Upper lobe of left lung (tissue), 4 donors: ENCODE measurements at regions not wholly inside any gene's neighbourhood (a gene's known extent, or its start where the extent isn't known, plus 50 kb on each side); places are given as distances from the start of the nearest gene placed in this dataset.
"Not testable (repeated sequence)": the region's sequence is repeated elsewhere in the genome, so short reads cannot be mapped to it uniquely, and the experiment has no call there.

Source experiments
- CTCF ChIP-seq, 6 experiments: fragments of 450-650 bp in 4 of 6; fragments of 200-600 bp in 2 of 6; sonication (generic) in 2 of 6; IDR thresholded peaks; one replicate each; pipeline ENCODE4 v1.5.1; 2016 to 2019; ENCODE audit warnings: antibody characterized with exemption in 6 of 6
- EP300 ChIP-seq, 4 donors: sonication (generic); formaldehyde crosslinking; IDR thresholded peaks; one replicate each; pipeline ENCODE4 v1.5.1; 2017; ENCODE audit warnings: antibody characterized with exemption in 4 of 4, control low read depth in 2 of 4
- POLR2A ChIP-seq, 4 donors: fragments of 450-650 bp; IDR thresholded peaks; one replicate each; pipeline ENCODE4 v1.5.1; 2016 to 2017; ENCODE audit warnings: antibody characterized with exemption in 4 of 4, mild to moderate bottlenecking in 2 of 4

GRCh38 chr6:19939321-19939720, 102.2 kb downstream of the ID4 start:
- TF ChIP-seq POLR2A, CTCF, EP300 (IDR thresholded peaks at IDR 0.05): not testable (repeated sequence)
